ENCODE measurements at regions not wholly inside any gene's neighbourhood (a gene's known extent, or its start where the extent isn't known, plus 50 kb on each side); places are given as distances from the start of the nearest gene placed in this dataset.
"Not testable (repeated sequence)": the region's sequence is repeated elsewhere in the genome, so short reads cannot be mapped to it uniquely, and the experiment has no call there.

DNA sequence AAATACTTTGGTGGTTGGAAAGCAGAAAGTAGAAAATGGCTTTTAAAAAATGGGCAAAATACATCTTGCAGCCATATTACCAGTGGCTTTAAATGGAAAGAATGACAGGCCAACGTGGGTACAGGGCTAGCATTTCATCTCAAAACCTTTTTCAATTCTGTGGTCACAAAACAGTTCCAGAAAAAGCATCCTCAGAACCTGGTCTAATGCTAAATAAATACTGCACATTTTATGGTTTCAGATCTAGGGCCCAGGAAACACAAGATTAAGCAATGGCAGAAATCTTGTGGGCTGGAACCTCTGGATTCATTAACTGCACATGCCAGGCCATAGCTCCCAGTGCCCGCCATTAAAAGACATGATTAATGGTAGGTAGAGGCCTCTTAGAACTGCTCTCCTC is 470.2 kb upstream of the RASGRP1 start:
- Histone ChIP-seq H3K4me3 (ENCODE audit: low read length) (no peak overlapping the region), H3K27me3 (ENCODE audit: control insufficient read depth, insufficient read depth, low read length) (no peaks in the 10 kb centered on the region), H3K9ac (ENCODE audit: low read depth, low read length) (no peak overlapping the region), H3K36me3 (ENCODE audit: insufficient read depth, low read length) (no peaks in the 10 kb centered on the region), H3K9me3 (replicated peaks; ENCODE audit: low read length) (no peaks in the 10 kb centered on the region), H3K4me1 (ENCODE audit: control insufficient read depth, insufficient read depth, low read length) (peaks cover 9% of the 10 kb centered on the region), H3K4me2 (ENCODE audit: low read length) (no peak overlapping the region)

DNA sequence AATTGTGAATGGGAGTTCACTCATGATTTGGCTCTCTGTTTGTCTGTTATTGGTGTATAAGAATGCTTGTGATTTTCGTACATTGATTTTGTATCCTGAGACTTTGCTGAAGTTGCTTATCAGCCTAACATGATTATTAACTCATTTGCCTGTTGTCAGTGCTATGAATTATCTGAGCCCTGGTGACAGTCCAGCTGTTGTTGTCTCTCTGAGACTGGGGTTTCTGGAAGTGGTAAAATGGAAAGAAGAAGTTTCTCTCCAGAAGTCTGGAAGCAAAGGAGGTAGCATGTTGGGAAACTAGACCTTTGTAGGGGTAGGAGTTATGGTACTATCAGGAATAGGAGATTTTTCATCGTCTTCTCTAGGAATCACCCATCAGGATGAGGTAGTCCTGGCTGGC is 473.0 kb upstream of the RASGRP1 start:
- not testable (repeated sequence) for H3K4me2 ChIP-seq (ENCODE audit: low read length); H3K9me3 ChIP-seq (replicated peaks; ENCODE audit: low read length); H3K4me3 ChIP-seq (ENCODE audit: low read length); H3K27me3 ChIP-seq (ENCODE audit: control insufficient read depth, insufficient read depth, low read length); H3K9ac ChIP-seq (ENCODE audit: low read depth, low read length); H3K36me3 ChIP-seq (ENCODE audit: insufficient read depth, low read length); H3K4me1 ChIP-seq (ENCODE audit: control insufficient read depth, insufficient read depth, low read length)

DNA sequence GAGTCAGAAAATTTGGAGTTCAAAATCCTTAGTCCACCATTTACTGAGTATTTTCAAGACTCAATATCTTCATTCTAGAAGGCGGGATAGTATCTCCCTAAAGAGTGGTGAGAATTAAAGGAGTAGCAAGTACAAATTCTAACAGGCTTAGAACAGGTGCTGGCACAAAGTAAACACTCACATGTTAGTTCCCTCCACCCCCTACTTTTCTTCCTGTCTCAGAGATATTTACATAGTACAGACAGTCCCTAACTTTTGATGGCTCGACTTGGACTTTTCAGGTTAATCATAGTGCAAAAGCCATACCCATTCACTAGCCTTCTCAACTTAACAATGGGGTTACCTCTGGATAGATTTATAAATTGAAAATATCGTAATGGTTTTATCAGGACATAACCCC is 476.2 kb upstream of the RASGRP1 start:
- no peaks in the 10 kb centered on the region for H3K27me3 ChIP-seq (ENCODE audit: control insufficient read depth, insufficient read depth, low read length)
- no peaks in the 10 kb centered on the region for H3K36me3 ChIP-seq (ENCODE audit: insufficient read depth, low read length)
- no peak overlapping the region for H3K9ac ChIP-seq (ENCODE audit: low read depth, low read length)
- no peaks in the 10 kb centered on the region for H3K4me1 ChIP-seq (ENCODE audit: control insufficient read depth, insufficient read depth, low read length)
- no peak overlapping the region for H3K4me2 ChIP-seq (ENCODE audit: low read length)
- no peaks in the 10 kb centered on the region for H3K9me3 ChIP-seq (replicated peaks; ENCODE audit: low read length)
- no peak overlapping the region for H3K4me3 ChIP-seq (ENCODE audit: low read length)

DNA sequence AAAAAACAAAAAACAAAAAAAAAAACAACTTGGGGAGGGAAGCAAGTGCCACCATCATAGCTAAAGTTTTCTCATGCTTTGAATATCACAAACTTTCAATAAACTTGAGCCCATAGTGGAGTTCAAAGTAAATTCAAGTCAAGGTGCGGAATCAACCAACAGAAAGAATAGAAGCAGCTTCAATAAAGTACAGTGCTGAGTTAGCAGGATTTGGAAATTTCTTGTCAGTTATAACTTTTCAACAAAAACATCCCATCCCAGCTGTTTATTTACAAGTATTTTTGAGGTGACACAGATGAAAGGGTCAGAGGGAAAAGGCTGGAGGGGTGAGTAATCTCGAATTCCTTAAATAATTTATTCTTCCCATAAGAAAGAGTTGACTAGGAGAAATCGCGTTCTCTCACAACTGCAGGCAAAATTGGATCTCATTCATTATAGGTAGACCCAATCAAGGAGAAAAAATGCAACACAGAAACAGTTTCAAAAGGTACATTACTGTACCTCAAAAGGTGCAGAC is 477.4 kb upstream of the RASGRP1 start:
- H3K36me3 ChIP-seq (ENCODE audit: insufficient read depth, low read length): no peaks in the 10 kb centered on the region
- no peaks in the 10 kb centered on the region for H3K9me3 ChIP-seq (replicated peaks; ENCODE audit: low read length)
- H3K4me3 ChIP-seq (ENCODE audit: low read length): no peak overlapping the region
- H3K27me3 ChIP-seq (ENCODE audit: control insufficient read depth, insufficient read depth, low read length): no peaks in the 10 kb centered on the region
- no peak overlapping the region for H3K9ac ChIP-seq (ENCODE audit: low read depth, low read length)
- no peak overlapping the region for H3K4me2 ChIP-seq (ENCODE audit: low read length)
- H3K4me1 ChIP-seq (ENCODE audit: control insufficient read depth, insufficient read depth, low read length): no peaks in the 10 kb centered on the region

DNA sequence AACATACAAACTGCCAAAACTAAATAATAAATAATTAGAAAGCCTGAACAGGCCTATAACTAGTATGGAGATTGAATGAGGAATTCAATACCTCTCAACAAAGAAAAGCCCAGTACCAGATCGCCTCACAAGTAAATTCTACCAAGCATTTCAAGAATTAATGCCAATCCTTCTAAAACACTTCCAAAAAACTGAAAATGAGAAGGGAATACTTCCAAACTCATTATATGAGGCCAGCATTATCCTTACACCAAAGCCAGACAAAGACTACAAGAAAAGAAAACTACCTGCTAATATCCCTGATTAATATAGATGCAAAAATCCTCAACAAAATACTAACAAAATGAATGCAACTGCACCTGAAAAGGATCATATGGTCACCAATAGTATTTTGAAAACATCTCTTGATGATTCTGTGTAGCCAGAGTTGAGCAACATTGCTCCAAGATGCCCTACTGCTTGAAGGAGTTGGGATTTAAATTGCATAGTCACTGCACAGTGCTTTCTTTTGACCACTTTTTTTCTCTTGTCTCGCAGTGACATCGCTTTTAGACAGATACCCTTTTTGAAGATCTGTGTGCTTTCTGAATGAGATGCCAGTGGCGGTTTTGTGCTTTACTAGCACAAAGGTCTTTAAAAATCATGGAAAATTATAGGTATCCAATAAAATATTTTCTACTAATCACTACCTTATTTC is 487.2 kb upstream of the RASGRP1 start:
- Histone ChIP-seq H3K9me3 (replicated peaks; ENCODE audit: low read length) (peaks cover 6% of the 10 kb centered on the region), H3K4me3 (ENCODE audit: low read length) (no peak overlapping the region), H3K4me1 (ENCODE audit: control insufficient read depth, insufficient read depth, low read length) (no peaks in the 10 kb centered on the region), H3K27me3 (ENCODE audit: control insufficient read depth, insufficient read depth, low read length) (no peaks in the 10 kb centered on the region), H3K36me3 (ENCODE audit: insufficient read depth, low read length) (no peaks in the 10 kb centered on the region), H3K9ac (ENCODE audit: low read depth, low read length) (no peak overlapping the region), H3K4me2 (ENCODE audit: low read length) (no peak overlapping the region)

DNA sequence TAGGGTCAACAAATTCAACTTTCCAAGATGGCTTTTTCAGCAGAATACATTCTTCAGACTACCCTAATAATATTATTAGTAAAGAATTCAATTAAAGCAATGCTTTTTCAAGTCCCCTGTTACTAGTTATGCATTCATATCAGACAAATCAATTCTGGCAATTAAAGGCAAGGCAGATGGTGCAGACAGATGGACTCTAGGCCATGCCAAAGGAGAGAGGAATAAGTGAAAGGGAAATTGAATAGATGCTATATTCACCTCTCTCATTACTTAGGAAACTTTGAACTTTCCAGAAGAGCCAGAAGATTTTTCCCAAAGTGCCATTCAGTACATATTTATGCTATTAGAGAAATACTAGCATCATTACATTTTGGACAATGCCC is 487.7 kb upstream of the RASGRP1 start:
- no peak overlapping the region for H3K4me2 ChIP-seq (ENCODE audit: low read length)
- H3K9me3 ChIP-seq (replicated peaks; ENCODE audit: low read length): peaks cover 6% of the 10 kb centered on the region
- H3K4me1 ChIP-seq (ENCODE audit: control insufficient read depth, insufficient read depth, low read length): no peaks in the 10 kb centered on the region
- H3K27me3 ChIP-seq (ENCODE audit: control insufficient read depth, insufficient read depth, low read length): no peaks in the 10 kb centered on the region
- H3K36me3 ChIP-seq (ENCODE audit: insufficient read depth, low read length): no peaks in the 10 kb centered on the region
- no peak overlapping the region for H3K4me3 ChIP-seq (ENCODE audit: low read length)
- no peak overlapping the region for H3K9ac ChIP-seq (ENCODE audit: low read depth, low read length)

DNA sequence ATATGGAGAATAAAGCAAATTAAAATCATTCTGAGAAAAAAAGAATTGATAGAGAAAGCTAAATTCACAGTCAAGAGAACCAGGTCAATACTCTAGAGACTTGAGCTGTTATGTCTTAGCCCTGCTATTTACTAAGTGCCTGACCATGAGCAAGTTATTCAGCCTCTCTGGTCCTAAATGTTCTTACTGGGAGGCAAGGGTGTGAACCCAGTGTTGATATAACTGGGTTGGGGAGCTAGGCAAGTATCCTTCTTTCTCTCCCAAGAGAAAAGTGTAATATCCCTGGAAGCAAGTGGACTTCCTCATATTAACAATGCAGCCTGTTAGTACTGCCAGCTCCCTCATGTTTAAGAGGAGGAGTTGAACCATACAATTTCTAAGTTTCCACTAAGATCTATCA is 488.9 kb upstream of the RASGRP1 start:
- no peaks in the 10 kb centered on the region for H3K4me1 ChIP-seq (ENCODE audit: control insufficient read depth, insufficient read depth, low read length)
- no peaks in the 10 kb centered on the region for H3K36me3 ChIP-seq (ENCODE audit: insufficient read depth, low read length)
- H3K4me2 ChIP-seq (ENCODE audit: low read length): no peak overlapping the region
- H3K4me3 ChIP-seq (ENCODE audit: low read length): no peak overlapping the region
- H3K27me3 ChIP-seq (ENCODE audit: control insufficient read depth, insufficient read depth, low read length): no peaks in the 10 kb centered on the region
- H3K9me3 ChIP-seq (replicated peaks; ENCODE audit: low read length): peaks cover 6% of the 10 kb centered on the region
- H3K9ac ChIP-seq (ENCODE audit: low read depth, low read length): no peak overlapping the region

DNA sequence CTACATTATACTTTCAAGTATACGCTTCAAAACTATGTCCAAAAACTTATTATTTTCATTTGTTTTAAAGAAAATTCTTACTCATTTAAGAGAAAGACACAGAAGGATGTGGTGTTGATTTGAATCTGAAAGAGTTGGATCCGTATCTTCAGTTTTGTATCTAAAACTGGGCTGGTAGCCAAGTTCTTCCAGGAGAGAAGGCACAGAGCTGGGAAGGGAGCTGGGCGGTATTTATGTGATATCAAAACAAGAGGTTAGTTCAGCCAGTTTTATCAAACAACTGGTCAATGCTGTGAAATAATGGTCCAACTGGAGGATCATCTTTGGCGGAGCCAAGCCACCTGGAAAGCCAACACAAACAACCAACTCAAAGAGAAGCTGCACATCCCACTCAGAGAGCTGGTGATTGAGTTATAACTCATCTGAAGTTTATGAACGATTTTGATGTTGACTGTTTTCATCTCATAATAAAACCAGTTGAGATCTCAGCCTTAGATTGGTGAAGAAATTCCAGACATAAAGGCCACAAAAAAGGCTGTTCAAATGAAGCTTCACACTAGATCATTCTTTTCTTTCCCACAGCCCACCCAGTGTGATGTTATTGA is 489.6 kb upstream of the RASGRP1 start:
- H3K9me3 ChIP-seq (replicated peaks; ENCODE audit: low read length): peaks cover 5% of the 10 kb centered on the region
- H3K4me2 ChIP-seq (ENCODE audit: low read length): no peak overlapping the region
- H3K36me3 ChIP-seq (ENCODE audit: insufficient read depth, low read length): no peaks in the 10 kb centered on the region
- H3K4me1 ChIP-seq (ENCODE audit: control insufficient read depth, insufficient read depth, low read length): no peaks in the 10 kb centered on the region
- no peak overlapping the region for H3K4me3 ChIP-seq (ENCODE audit: low read length)
- no peak overlapping the region for H3K9ac ChIP-seq (ENCODE audit: low read depth, low read length)
- no peaks in the 10 kb centered on the region for H3K27me3 ChIP-seq (ENCODE audit: control insufficient read depth, insufficient read depth, low read length)

DNA sequence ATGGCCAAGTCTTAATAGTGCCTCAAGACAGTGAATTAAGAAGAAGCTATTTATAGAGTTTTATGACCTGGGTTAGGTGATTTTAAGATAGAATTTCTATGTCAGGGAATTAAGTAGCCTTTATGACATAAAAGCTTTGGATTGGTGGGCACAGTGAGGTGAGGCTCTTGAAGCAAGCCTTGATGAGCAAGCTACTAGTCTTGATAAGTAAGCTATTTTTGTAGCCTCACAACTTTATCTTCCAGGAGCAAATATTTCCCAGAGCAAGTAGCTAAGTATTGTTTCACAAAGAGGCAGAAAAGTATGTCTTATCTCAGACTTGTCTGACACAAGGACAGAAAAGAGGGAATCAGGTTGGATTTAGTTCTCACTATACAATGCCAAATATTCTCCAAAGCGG is 491.7 kb upstream of the RASGRP1 start:
- no peaks in the 10 kb centered on the region for H3K36me3 ChIP-seq (ENCODE audit: insufficient read depth, low read length)
- H3K4me1 ChIP-seq (ENCODE audit: control insufficient read depth, insufficient read depth, low read length): no peaks in the 10 kb centered on the region
- H3K9ac ChIP-seq (ENCODE audit: low read depth, low read length): no peak overlapping the region
- H3K9me3 ChIP-seq (replicated peaks; ENCODE audit: low read length): no peaks in the 10 kb centered on the region
- H3K4me3 ChIP-seq (ENCODE audit: low read length): no peak overlapping the region
- no peaks in the 10 kb centered on the region for H3K27me3 ChIP-seq (ENCODE audit: control insufficient read depth, insufficient read depth, low read length)
- no peak overlapping the region for H3K4me2 ChIP-seq (ENCODE audit: low read length)

DNA sequence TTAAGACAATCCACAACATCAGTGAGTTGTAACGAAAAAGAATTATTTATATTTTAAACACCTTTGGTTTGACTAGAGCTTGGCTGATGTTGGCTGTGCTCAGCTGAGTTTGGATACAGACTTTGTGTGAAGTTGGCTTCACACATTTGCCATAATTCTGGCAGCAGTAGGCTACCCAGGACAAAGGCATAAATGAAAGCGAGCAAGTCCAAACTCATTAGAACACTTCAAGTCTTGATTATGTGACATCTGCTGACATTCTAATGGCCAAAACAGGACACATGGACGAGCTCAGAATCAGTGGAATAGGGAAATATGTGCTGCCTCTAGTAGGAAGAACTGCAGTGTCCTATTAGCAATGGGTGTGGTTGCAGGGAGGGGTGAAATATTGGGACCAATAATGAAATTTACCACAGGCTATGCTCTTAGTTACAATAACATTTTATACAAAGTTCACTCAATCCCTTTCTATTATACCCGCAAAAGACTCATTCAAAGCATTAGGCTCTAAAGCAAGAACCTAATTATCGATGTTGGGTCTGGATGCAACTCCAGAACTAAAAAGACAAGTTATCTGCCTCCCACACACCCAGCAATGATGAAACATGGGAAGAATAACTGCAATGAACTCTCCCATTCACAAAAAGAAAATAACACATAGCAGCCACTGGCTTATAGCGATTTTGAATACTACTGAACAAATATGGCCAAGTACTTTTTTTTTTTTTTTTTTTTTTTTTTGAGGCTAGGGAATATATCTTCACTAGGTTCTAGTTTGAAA is 493.9 kb upstream of the RASGRP1 start:
- Histone ChIP-seq H3K4me3 (ENCODE audit: low read length) (no peak overlapping the region), H3K4me2 (ENCODE audit: low read length) (no peak overlapping the region), H3K9ac (ENCODE audit: low read depth, low read length) (no peak overlapping the region), H3K36me3 (ENCODE audit: insufficient read depth, low read length) (no peaks in the 10 kb centered on the region), H3K4me1 (ENCODE audit: control insufficient read depth, insufficient read depth, low read length) (no peaks in the 10 kb centered on the region), H3K9me3 (replicated peaks; ENCODE audit: low read length) (no peaks in the 10 kb centered on the region), H3K27me3 (ENCODE audit: control insufficient read depth, insufficient read depth, low read length) (no peaks in the 10 kb centered on the region)

DNA sequence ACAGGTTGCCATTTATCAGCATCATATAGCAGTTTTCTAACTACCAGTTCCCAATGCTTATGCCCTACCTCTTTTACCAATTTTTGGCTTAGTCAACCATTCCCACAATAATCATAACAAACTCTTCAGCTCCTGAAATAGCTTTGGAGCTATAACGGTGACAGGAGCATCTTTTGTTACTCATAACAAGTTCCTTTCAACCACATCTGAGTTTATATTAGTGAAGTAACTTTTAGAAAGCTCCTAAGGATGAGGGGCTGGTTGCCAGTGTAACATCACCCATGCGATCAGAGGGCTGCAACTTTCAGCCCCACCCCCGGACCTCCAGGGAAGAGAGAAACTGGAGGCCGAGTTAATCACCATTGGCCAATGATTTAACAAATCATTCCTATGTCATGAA is 495.3 kb upstream of the RASGRP1 start:
- no peak overlapping the region for H3K4me3 ChIP-seq (ENCODE audit: low read length)
- no peaks in the 10 kb centered on the region for H3K27me3 ChIP-seq (ENCODE audit: control insufficient read depth, insufficient read depth, low read length)
- H3K36me3 ChIP-seq (ENCODE audit: insufficient read depth, low read length): no peaks in the 10 kb centered on the region
- H3K9me3 ChIP-seq (replicated peaks; ENCODE audit: low read length): no peaks in the 10 kb centered on the region
- no peak overlapping the region for H3K9ac ChIP-seq (ENCODE audit: low read depth, low read length)
- H3K4me2 ChIP-seq (ENCODE audit: low read length): no peak overlapping the region
- H3K4me1 ChIP-seq (ENCODE audit: control insufficient read depth, insufficient read depth, low read length): no peaks in the 10 kb centered on the region

Measured in skeletal muscle satellite cell (primary cell).